Activated naive CD4-positive, alpha-beta T cell treated with anti-CD3 and anti-CD28 coated beads for 36 hours (primary cell): ENCODE measurements at regions not wholly inside any gene's neighbourhood (a gene's known extent, or its start where the extent isn't known, plus 50 kb on each side); places are given as distances from the start of the nearest gene placed in this dataset.

Experiments
- CTCF ChIA-PET: fragments of 350-600 bp; sonication (Branson Sonifier 250); formaldehyde crosslinking; loops from one replicate; lab custom pipeline; 2021; ENCODE audit warnings: antibody characterized with exemption; lab: Charles Lee
- DNase-seq: peaks from one replicate; pipeline ENCODE4 v3.0.0-alpha.2; 2020
- H3K27ac Mint-ChIP-seq: one replicate; pipeline ENCODE4 v1.8.0; 2021; ENCODE audit warnings: mild to moderate bottlenecking, mixed read lengths
- H3K27me3 Mint-ChIP-seq: one replicate; pipeline ENCODE4 v1.8.0; 2021; ENCODE audit warnings: low read depth, mixed read lengths
- H3K36me3 Mint-ChIP-seq: one replicate; pipeline ENCODE4 v1.8.0; 2021; ENCODE audit warnings: low read depth, mixed read lengths
- H3K4me1 Mint-ChIP-seq: one replicate; pipeline ENCODE4 v1.8.0; 2021; ENCODE audit warnings: low read depth, mixed read lengths
- H3K4me3 Mint-ChIP-seq: one replicate; pipeline ENCODE4 v1.8.0; 2021; ENCODE audit warnings: mild to moderate bottlenecking, moderate library complexity, mixed read lengths
- H3K9me3 Mint-ChIP-seq: one replicate; pipeline ENCODE4 v1.8.0; 2021; ENCODE audit warnings: mixed read lengths
- intact Hi-C: fragments of 100-400 bp; cut with micrococcal nuclease; formaldehyde crosslinking; loops from one replicate; pipeline ENCODE4 v1.15.1; 2023

- no peak for DNase-seq
- CTCF ChIA-PET = no interaction called here
- intact Hi-C loops = no loop called here
These were observed 68.8 kb downstream of the PRL start for GRCh38 chr6:22227824-22228610.

GRCh38 chr6:22231050-22231449 lies 65.8 kb downstream of the PRL start:
- intact Hi-C loops = no loop called here
- DNase-seq = no peak
- no peak overlapping the region for H3K4me3 Mint-ChIP-seq
- H3K9me3 Mint-ChIP-seq = peaks cover 3% of the 10 kb centered on the region
- no peaks in the 10 kb centered on the region for H3K4me1 Mint-ChIP-seq
- no peaks in the 10 kb centered on the region for H3K36me3 Mint-ChIP-seq
- H3K27ac Mint-ChIP-seq = no peak overlapping the region
- no peaks in the 10 kb centered on the region for H3K27me3 Mint-ChIP-seq
- CTCF ChIA-PET = no interaction called here

More at GRCh38 chr6:22227824-22228610, 68.8 kb downstream of the PRL start:
- Mint-ChIP-seq H3K9me3 (no peaks in the 10 kb centered on the region), H3K27me3 (no peaks in the 10 kb centered on the region), H3K27ac (no peak overlapping the region), H3K4me3 (no peak overlapping the region), H3K36me3 (no peaks in the 10 kb centered on the region), H3K4me1 (no peaks in the 10 kb centered on the region)

GRCh38 chr6:22231616-22232015 lies 65.2 kb downstream of the PRL start:
- no peak overlapping the region for H3K4me3 Mint-ChIP-seq
- CTCF ChIA-PET = no interaction called here
- H3K9me3 Mint-ChIP-seq = peaks cover 4% of the 10 kb centered on the region
- no peak for DNase-seq
- H3K36me3 Mint-ChIP-seq = no peaks in the 10 kb centered on the region
- intact Hi-C loops = no loop called here
- no peaks in the 10 kb centered on the region for H3K4me1 Mint-ChIP-seq
- H3K27me3 Mint-ChIP-seq = no peaks in the 10 kb centered on the region
- H3K27ac Mint-ChIP-seq = no peak overlapping the region

GRCh38 chr6:22236626-22237414 lies 60.0 kb downstream of the PRL start:
- H3K27me3 Mint-ChIP-seq = no peaks in the 10 kb centered on the region
- peaks cover 4% of the 10 kb centered on the region for H3K9me3 Mint-ChIP-seq
- no peaks in the 10 kb centered on the region for H3K36me3 Mint-ChIP-seq
- CTCF ChIA-PET = no interaction called here
- intact Hi-C loops = no loop called here
- no peak overlapping the region for H3K27ac Mint-ChIP-seq
- DNase-seq = no peak
- H3K4me1 Mint-ChIP-seq = no peaks in the 10 kb centered on the region
- no peak overlapping the region for H3K4me3 Mint-ChIP-seq
